Tibial nerve (tissue), 4 donors: ENCODE measurements at regions not wholly inside any gene's neighbourhood (a gene's known extent, or its start where the extent isn't known, plus 50 kb on each side); places are given as distances from the start of the nearest gene placed in this dataset.

Experiments
- EP300 ChIP-seq, 2 donors: sonication (generic); formaldehyde crosslinking; IDR thresholded peaks; one replicate each; pipeline ENCODE4 v1.6.1; 2017; ENCODE audit warnings: antibody characterized with exemption in 2 of 2, mild to moderate bottlenecking in 1 of 2
- POLR2A ChIP-seq, 2 donors: fragments of 450-650 bp; IDR thresholded peaks; one replicate each; pipeline ENCODE4 v1.6.1; 2017; ENCODE audit warnings: antibody characterized with exemption in 2 of 2, mild to moderate bottlenecking in 2 of 2, moderate library complexity in 2 of 2
- TF ChIP-seq, protein P1 (sequence below), 5 experiments: fragments of 200-600 bp in 3 of 5; fragments of 450-650 bp in 2 of 5; sonication (generic) in 3 of 5; IDR thresholded peaks; one replicate each; pipeline ENCODE4 v1.5.1; 2016 to 2019; ENCODE audit warnings: antibody characterized with exemption in 5 of 5, mild to moderate bottlenecking in 3 of 5, moderate library complexity in 2 of 5

DNA sequence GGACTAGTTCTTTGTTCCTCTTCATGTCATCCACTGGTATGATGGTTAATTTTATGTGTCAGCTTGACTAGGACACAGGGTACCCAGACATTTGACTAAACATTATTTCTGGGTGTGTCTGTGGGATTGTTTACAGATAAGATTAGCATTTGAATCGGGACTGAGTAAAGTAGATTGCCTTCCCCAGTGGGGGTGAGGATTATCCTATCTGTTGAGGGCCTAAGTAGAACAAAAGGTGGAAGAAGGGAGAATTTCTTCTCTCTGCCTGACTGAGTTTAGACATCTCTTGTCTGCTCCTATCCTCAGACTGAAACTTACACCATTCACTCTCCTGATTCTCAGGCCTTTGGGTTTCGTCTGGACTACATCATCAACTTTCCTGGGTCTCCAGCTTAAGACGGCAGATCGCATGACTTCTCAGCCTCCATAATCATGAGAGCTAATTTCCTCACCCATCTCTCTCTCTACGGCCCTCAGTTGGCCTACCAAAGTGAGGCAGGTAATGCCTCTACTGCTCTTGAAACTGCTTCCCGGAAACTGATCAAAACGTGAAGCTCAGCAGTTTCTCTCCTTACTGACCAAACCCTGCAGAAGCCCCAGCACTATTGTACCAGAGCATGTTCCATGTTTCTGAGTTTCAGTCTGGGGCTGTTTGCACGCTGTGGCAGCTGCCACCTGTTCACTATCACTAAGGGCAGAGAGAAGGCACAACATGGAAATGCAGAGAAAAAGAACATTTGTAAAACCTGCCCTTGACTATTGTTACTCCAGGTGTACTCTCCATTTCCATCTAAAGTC lies 95.4 kb downstream of the NXPE2 start:
- TF ChIP-seq, protein P1, sequence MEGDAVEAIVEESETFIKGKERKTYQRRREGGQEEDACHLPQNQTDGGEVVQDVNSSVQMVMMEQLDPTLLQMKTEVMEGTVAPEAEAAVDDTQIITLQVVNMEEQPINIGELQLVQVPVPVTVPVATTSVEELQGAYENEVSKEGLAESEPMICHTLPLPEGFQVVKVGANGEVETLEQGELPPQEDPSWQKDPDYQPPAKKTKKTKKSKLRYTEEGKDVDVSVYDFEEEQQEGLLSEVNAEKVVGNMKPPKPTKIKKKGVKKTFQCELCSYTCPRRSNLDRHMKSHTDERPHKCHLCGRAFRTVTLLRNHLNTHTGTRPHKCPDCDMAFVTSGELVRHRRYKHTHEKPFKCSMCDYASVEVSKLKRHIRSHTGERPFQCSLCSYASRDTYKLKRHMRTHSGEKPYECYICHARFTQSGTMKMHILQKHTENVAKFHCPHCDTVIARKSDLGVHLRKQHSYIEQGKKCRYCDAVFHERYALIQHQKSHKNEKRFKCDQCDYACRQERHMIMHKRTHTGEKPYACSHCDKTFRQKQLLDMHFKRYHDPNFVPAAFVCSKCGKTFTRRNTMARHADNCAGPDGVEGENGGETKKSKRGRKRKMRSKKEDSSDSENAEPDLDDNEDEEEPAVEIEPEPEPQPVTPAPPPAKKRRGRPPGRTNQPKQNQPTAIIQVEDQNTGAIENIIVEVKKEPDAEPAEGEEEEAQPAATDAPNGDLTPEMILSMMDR (IDR thresholded peaks at IDR 0.05) = no peak
- TF ChIP-seq POLR2A (IDR thresholded peaks at IDR 0.05) (no peak), EP300 (IDR thresholded peaks at IDR 0.05) (no peak)
